ENCODE measurements at regions not wholly inside any gene's neighbourhood (a gene's known extent, or its start where the extent isn't known, plus 50 kb on each side); places are given as distances from the start of the nearest gene placed in this dataset.

- H3K4me3 ChIP-seq, result no peak overlapping the region
- no peak overlapping the region for H3K27ac ChIP-seq
- H3K4me1 ChIP-seq (replicated peaks), result no peaks in the 10 kb centered on the region
- H3K27me3 ChIP-seq (replicated peaks), result no peaks in the 10 kb centered on the region
- no peaks in the 10 kb centered on the region for H3K9me3 ChIP-seq (replicated peaks)
- no peaks in the 10 kb centered on the region for H3K36me3 ChIP-seq
- no peak for DNase-seq (ENCODE audit: low read depth in 1 of 2, low spot score in 2 of 2)
Observed at GRCh38 chr2:75328156-75328555, 128.8 kb upstream of the TACR1 start.

DNA sequence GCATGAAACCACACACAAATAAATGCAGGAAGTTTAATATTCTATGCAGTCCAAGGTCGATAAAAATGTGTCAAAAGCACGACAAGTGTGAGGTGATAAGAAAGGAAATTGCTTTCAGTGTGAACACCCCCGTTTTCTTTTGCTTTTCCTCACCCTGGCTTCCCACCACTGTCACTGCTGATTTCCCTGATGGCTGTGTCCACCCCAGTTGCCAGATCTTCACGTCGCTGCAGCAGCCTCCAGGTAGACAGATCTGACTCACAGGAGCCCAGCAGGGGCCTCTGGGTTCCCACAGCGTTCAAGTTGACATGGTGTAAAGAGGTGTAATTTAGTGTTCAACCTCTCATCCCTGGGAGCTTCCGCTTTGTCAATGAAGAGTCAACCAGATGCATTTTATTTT is 128.0 kb upstream of the TACR1 start:
- no peaks in the 10 kb centered on the region for H3K36me3 ChIP-seq
- H3K4me3 ChIP-seq, result no peak overlapping the region
- no peak for DNase-seq (ENCODE audit: low read depth in 1 of 2, low spot score in 2 of 2)
- H3K4me1 ChIP-seq (replicated peaks), result no peaks in the 10 kb centered on the region
- H3K27ac ChIP-seq, result no peak overlapping the region
- H3K9me3 ChIP-seq (replicated peaks), result no peaks in the 10 kb centered on the region
- H3K27me3 ChIP-seq (replicated peaks), result no peaks in the 10 kb centered on the region

- no peak overlapping the region for H3K4me3 ChIP-seq
- no peaks in the 10 kb centered on the region for H3K9me3 ChIP-seq (replicated peaks)
- no peaks in the 10 kb centered on the region; the same call in 1 of the 2 replicates for H3K4me1 ChIP-seq (replicated peaks)
- H3K27ac ChIP-seq, result no peak overlapping the region
- no peaks in the 10 kb centered on the region for H3K36me3 ChIP-seq
- H3K27me3 ChIP-seq (replicated peaks), result no peaks in the 10 kb centered on the region
- no peak for DNase-seq (ENCODE audit: low read depth in 1 of 2, low spot score in 2 of 2)
Observed at GRCh38 chr2:75326645-75327044, 127.3 kb upstream of the TACR1 start.

GRCh38 chr2:75325594-75325993 is 126.3 kb upstream of the TACR1 start:
- Histone ChIP-seq H3K36me3 (no peaks in the 10 kb centered on the region), H3K27me3 (replicated peaks) (no peaks in the 10 kb centered on the region), H3K9me3 (replicated peaks) (no peaks in the 10 kb centered on the region), H3K4me3 (no peak overlapping the region), H3K27ac (no peak overlapping the region), H3K4me1 (replicated peaks) (no peaks in the 10 kb centered on the region; the same call in 1 of the 2 replicates)
- DNase-seq (ENCODE audit: low read depth in 1 of 2, low spot score in 2 of 2), result no peak

DNA sequence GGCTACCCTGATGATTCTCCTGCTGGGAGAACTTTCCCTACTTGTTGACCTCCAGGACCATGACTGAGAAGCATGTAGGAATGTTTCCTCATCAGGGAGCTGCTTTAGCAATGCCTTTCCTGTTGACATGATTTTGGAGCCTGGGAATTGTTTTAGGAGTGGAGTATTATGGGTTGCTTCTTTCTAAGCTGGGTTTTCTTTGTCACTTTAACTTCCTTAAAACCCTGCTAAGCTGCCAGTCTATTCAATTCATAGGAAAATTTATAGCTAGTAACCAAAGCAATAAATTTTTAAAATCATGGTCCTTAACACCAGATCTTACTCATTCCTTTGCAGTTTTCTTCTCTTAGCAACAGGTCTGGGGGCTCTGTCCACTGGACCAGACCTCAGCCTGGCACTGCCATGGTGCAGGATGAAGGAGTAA is 125.6 kb upstream of the TACR1 start:
- no peak overlapping the region for H3K4me3 ChIP-seq
- no peak overlapping the region for H3K27ac ChIP-seq
- H3K27me3 ChIP-seq (replicated peaks), result no peaks in the 10 kb centered on the region
- DNase-seq (ENCODE audit: low read depth in 1 of 2, low spot score in 2 of 2), result no peak
- H3K36me3 ChIP-seq, result no peaks in the 10 kb centered on the region
- no peaks in the 10 kb centered on the region; the same call in 1 of the 2 replicates for H3K4me1 ChIP-seq (replicated peaks)
- H3K9me3 ChIP-seq (replicated peaks), result no peaks in the 10 kb centered on the region

DNA sequence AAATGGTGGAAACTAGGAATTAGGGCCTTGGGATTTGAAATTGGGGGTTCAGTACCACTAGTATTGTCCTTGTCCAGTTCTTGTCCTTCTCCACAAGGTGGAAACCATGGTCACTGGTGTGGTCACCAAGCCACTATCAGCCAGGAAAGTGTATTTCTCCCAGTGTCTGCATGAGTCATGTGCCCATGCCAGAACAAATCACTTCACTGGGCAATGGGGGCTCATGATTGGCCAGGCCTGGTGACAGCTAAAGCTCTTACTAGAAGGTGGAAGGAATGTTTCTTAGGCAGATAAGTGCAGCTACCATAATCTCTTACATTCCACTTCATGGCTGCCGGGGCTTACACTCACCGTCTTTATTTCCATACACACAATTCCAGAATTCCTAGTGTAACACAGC is 124.8 kb upstream of the TACR1 start:
- no peaks in the 10 kb centered on the region for H3K27me3 ChIP-seq (replicated peaks)
- H3K4me1 ChIP-seq (replicated peaks), result no peaks in the 10 kb centered on the region; the same call in 1 of the 2 replicates
- no peaks in the 10 kb centered on the region for H3K9me3 ChIP-seq (replicated peaks)
- no peak for DNase-seq (ENCODE audit: low read depth in 1 of 2, low spot score in 2 of 2)
- no peak overlapping the region for H3K4me3 ChIP-seq
- no peak overlapping the region for H3K27ac ChIP-seq
- no peaks in the 10 kb centered on the region for H3K36me3 ChIP-seq

DNA sequence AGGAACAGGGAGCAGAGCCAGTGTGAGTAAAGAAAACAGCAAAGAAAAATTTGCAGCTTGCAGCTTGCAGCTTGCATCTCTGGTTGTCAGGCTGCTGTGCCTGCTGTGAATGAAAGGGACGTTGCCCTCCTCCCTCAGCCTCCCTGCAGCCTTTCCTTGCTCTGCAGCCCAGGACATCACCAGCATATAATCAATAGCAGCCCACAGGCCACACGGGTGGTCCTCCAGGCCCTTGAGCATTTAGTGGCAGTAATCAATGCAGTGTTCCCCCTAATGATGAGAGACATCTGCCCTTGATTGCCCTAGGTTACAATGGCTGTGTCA is 122.2 kb upstream of the TACR1 start:
- Histone ChIP-seq H3K27ac (no peak overlapping the region), H3K4me1 (replicated peaks) (no peaks in the 10 kb centered on the region; the same call in 1 of the 2 replicates), H3K36me3 (no peaks in the 10 kb centered on the region), H3K4me3 (no peak overlapping the region), H3K27me3 (replicated peaks) (no peaks in the 10 kb centered on the region), H3K9me3 (replicated peaks) (no peaks in the 10 kb centered on the region)
- no peak for DNase-seq (ENCODE audit: low read depth in 1 of 2, low spot score in 2 of 2)

GRCh38 chr2:75320898-75321598 is 121.7 kb upstream of the TACR1 start:
- H3K9me3 ChIP-seq (replicated peaks), result no peaks in the 10 kb centered on the region
- no peak overlapping the region for H3K4me3 ChIP-seq
- H3K36me3 ChIP-seq, result no peaks in the 10 kb centered on the region
- H3K27ac ChIP-seq, result no peak overlapping the region
- H3K4me1 ChIP-seq (replicated peaks), result no peaks in the 10 kb centered on the region; the same call in 1 of the 2 replicates
- H3K27me3 ChIP-seq (replicated peaks), result no peaks in the 10 kb centered on the region
- peak in 1 of 2 experiments; percentile 5 for DNase-seq (ENCODE audit: low read depth in 1 of 2, low spot score in 2 of 2)

- Histone ChIP-seq H3K4me3 (no peak overlapping the region), H3K36me3 (no peaks in the 10 kb centered on the region), H3K4me1 (replicated peaks) (no peaks in the 10 kb centered on the region; the same call in 1 of the 2 replicates), H3K27ac (no peak overlapping the region), H3K9me3 (replicated peaks) (no peaks in the 10 kb centered on the region), H3K27me3 (replicated peaks) (no peaks in the 10 kb centered on the region)
- DNase-seq (ENCODE audit: low read depth in 1 of 2, low spot score in 2 of 2), result no peak
Observed at GRCh38 chr2:75319951-75320350, 120.6 kb upstream of the TACR1 start.

GRCh38 chr2:75317802-75318201 is 118.5 kb upstream of the TACR1 start:
- Histone ChIP-seq H3K9me3 (replicated peaks) (no peaks in the 10 kb centered on the region), H3K36me3 (no peaks in the 10 kb centered on the region), H3K4me1 (replicated peaks) (no peaks in the 10 kb centered on the region; the same call in 1 of the 2 replicates), H3K27me3 (replicated peaks) (no peaks in the 10 kb centered on the region), H3K4me3 (no peak overlapping the region), H3K27ac (no peak overlapping the region)
- no peak for DNase-seq (ENCODE audit: low read depth in 1 of 2, low spot score in 2 of 2)

GRCh38 chr2:75317316-75317715 is 118.0 kb upstream of the TACR1 start:
- no peaks in the 10 kb centered on the region; the same call in 1 of the 2 replicates for H3K4me1 ChIP-seq (replicated peaks)
- H3K27ac ChIP-seq, result no peak overlapping the region
- no peaks in the 10 kb centered on the region for H3K27me3 ChIP-seq (replicated peaks)
- DNase-seq (ENCODE audit: low read depth in 1 of 2, low spot score in 2 of 2), result no peak
- H3K4me3 ChIP-seq, result no peak overlapping the region
- H3K9me3 ChIP-seq (replicated peaks), result no peaks in the 10 kb centered on the region
- no peaks in the 10 kb centered on the region for H3K36me3 ChIP-seq

GRCh38 chr2:75315436-75315835 is 116.1 kb upstream of the TACR1 start:
- no peak overlapping the region for H3K27ac ChIP-seq
- H3K9me3 ChIP-seq (replicated peaks), result no peaks in the 10 kb centered on the region
- no peak overlapping the region for H3K4me3 ChIP-seq
- H3K4me1 ChIP-seq (replicated peaks), result peaks cover 11% of the 10 kb centered on the region
- no peaks in the 10 kb centered on the region for H3K27me3 ChIP-seq (replicated peaks)
- H3K36me3 ChIP-seq, result no peaks in the 10 kb centered on the region
- DNase-seq (ENCODE audit: low read depth in 1 of 2, low spot score in 2 of 2), result no peak

DNA sequence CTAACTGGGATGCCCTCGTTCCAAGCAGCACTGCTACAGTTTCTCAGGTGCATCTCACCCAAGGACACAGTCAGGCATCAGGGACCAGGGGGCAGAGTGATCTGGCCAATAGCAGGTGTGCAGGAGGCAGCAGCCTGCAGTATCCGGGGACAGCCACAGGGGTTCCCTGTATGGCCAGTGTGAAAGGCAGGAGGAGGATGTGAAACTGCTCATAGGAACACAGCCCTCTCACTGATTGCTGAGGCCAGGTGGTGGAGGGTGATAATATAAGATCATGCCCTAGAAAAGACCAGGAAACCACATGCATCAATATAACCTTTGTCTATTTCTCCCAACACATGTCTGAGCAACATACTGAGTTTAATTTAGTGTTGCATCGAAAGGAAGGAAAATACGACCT is 112.7 kb upstream of the TACR1 start:
- DNase-seq (ENCODE audit: low read depth in 1 of 2, low spot score in 2 of 2), result no peak
- H3K27me3 ChIP-seq (replicated peaks), result no peaks in the 10 kb centered on the region
- H3K27ac ChIP-seq, result no peak overlapping the region
- H3K4me1 ChIP-seq (replicated peaks), result peaks cover 25% of the 10 kb centered on the region
- H3K4me3 ChIP-seq, result no peak overlapping the region
- no peaks in the 10 kb centered on the region for H3K9me3 ChIP-seq (replicated peaks)
- H3K36me3 ChIP-seq, result no peaks in the 10 kb centered on the region

GRCh38 chr2:75311521-75311920 is 112.2 kb upstream of the TACR1 start:
- no peak for DNase-seq (ENCODE audit: low read depth in 1 of 2, low spot score in 2 of 2)

GRCh38 chr2:75310876-75311275 is 111.6 kb upstream of the TACR1 start:
- no peaks in the 10 kb centered on the region for H3K27me3 ChIP-seq (replicated peaks)
- peak; percentile 55 to 57 for DNase-seq (ENCODE audit: low read depth in 1 of 2, low spot score in 2 of 2)
- H3K27ac ChIP-seq, result peak overlapping the region; percentile 26; the same call in 1 of the 2 replicates

More at GRCh38 chr2:75311521-75311920, 112.2 kb upstream of the TACR1 start:
- Histone ChIP-seq H3K4me1 (replicated peaks) (peaks cover 25% of the 10 kb centered on the region), H3K27me3 (replicated peaks) (no peaks in the 10 kb centered on the region), H3K27ac (no peak overlapping the region), H3K36me3 (no peaks in the 10 kb centered on the region), H3K9me3 (replicated peaks) (no peaks in the 10 kb centered on the region), H3K4me3 (no peak overlapping the region)

More at GRCh38 chr2:75310876-75311275, 111.6 kb upstream of the TACR1 start:
- Histone ChIP-seq H3K4me1 (replicated peaks) (peaks cover 25% of the 10 kb centered on the region), H3K9me3 (replicated peaks) (no peaks in the 10 kb centered on the region), H3K36me3 (no peaks in the 10 kb centered on the region), H3K4me3 (peak overlapping the region; percentile 24)

Data from SJSA1 (cell line).